Fibroblast of lung (primary cell): ENCODE measurements at regions not wholly inside any gene's neighbourhood (a gene's known extent, or its start where the extent isn't known, plus 50 kb on each side); places are given as distances from the start of the nearest gene placed in this dataset.
A peak's percentile ranks its signal among the peaks of the same experiment; 100 is the strongest.

Experiments used
- DNase-seq, 2 donors: peaks; one replicate each; pipeline versions ENCODE4 v3.0.0 to v3.0.0-alpha.2; 2010; ENCODE audit warnings: low read depth in 2 of 2
- H2AFZ ChIP-seq: 2 replicates; pipeline ENCODE4 v1.5.1; 2012; ENCODE audit warnings: low read length, control low read depth, inconsistent platforms
- H3K27ac ChIP-seq: 2 replicates; pipeline ENCODE4 v1.5.1; 2011; ENCODE audit warnings: low read length, control low read depth; ENCODE audit not compliant: insufficient read depth
- H3K27me3 ChIP-seq: 2 replicates; pipeline ENCODE4 v1.5.1; 2011; ENCODE audit warnings: mild to moderate bottlenecking, low read length; ENCODE audit not compliant: control insufficient read depth, insufficient read depth
- H3K36me3 ChIP-seq: 2 replicates; pipeline ENCODE4 v1.5.1; 2011; ENCODE audit warnings: low read length; ENCODE audit not compliant: control insufficient read depth, insufficient read depth
- H3K4me1 ChIP-seq: 2 replicates; pipeline ENCODE4 v1.5.1; 2011; ENCODE audit warnings: low read length; ENCODE audit not compliant: control insufficient read depth, insufficient read depth; ENCODE audit errors: extremely low read depth
- H3K4me2 ChIP-seq: 2 replicates; pipeline ENCODE4 v1.5.1; 2011; ENCODE audit warnings: low read length, control low read depth; ENCODE audit not compliant: insufficient read depth; ENCODE audit errors: extremely low read depth
- H3K4me3 ChIP-seq, 4 experiments: fragments of 200-600 bp in 1 of 4; sonication (generic) in 1 of 4; replicated peaks in 1 of 4; 2 replicates each; pipeline ENCODE4 v1.5.1; 2011 to 2016; ENCODE audit warnings: low read length in 4 of 4, low read depth in 3 of 4, mild to moderate bottlenecking in 3 of 4, control low read depth in 2 of 4, inconsistent platforms in 1 of 4, mixed read lengths in 1 of 4; ENCODE audit not compliant: insufficient read depth in 1 of 4; ENCODE audit errors: control extremely low read depth in 1 of 4
- H3K79me2 ChIP-seq: 2 replicates; pipeline ENCODE4 v1.5.1; 2012; ENCODE audit warnings: mild to moderate bottlenecking, low read length, inconsistent platforms; ENCODE audit not compliant: control insufficient read depth, insufficient read depth
- H3K9ac ChIP-seq: 2 replicates; pipeline ENCODE4 v1.5.1; 2011; ENCODE audit warnings: mild to moderate bottlenecking, low read length, control low read depth; ENCODE audit not compliant: insufficient read depth
- H3K9me3 ChIP-seq: 2 replicates; pipeline ENCODE4 v1.5.1; 2012; ENCODE audit warnings: low read depth, low read length; ENCODE audit not compliant: control insufficient read depth, insufficient read depth
- H4K20me1 ChIP-seq: 2 replicates; pipeline ENCODE4 v1.5.1; 2011; ENCODE audit warnings: low read length; ENCODE audit not compliant: control insufficient read depth, insufficient read depth; ENCODE audit errors: extremely low read depth
- EZH2 ChIP-seq: IDR thresholded peaks from 2 replicates; pipeline ENCODE4 v1.5.1; 2012; ENCODE audit warnings: low read length, control low read depth, mild to moderate bottlenecking; ENCODE audit errors: missing control alignments
- TF ChIP-seq, protein P1 (sequence below), 2 donors: IDR thresholded peaks in 1 of 2; conservative IDR thresholded peaks in 1 of 2; 1 replicate in 1 of 2; 2 replicates in 1 of 2; pipeline ENCODE4 v1.5.1; 2011 to 2012; ENCODE audit warnings: low read length in 2 of 2, control low read depth in 1 of 2, inconsistent platforms in 1 of 2, low read depth in 1 of 2, mild to moderate bottlenecking in 1 of 2

DNA sequence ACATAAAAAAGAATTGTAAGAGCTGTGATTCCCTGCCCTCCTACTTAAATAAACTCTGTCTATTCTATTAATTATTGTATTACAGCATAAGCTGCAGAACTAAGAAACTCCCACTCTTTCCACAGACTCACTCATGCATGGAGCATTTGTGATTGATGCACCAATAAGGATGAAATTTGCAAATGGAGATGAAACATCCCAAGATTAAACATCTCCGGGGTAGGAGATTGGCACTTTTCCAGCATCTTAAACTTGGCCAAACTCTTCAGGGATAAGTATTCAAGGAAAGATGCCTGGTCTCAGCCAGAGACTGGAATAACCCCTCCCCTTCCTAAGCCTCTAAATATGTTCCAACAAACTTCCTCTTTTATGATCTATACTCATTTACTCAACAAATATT is 472.0 kb downstream of the ACTL7B start:
- H3K27me3 ChIP-seq = no peaks in the 10 kb centered on the region
- no peak overlapping the region for H3K27ac ChIP-seq
- no peaks in the 10 kb centered on the region for H3K9me3 ChIP-seq
- peak; percentile 31 to 70 for DNase-seq
- TF ChIP-seq, protein P1, sequence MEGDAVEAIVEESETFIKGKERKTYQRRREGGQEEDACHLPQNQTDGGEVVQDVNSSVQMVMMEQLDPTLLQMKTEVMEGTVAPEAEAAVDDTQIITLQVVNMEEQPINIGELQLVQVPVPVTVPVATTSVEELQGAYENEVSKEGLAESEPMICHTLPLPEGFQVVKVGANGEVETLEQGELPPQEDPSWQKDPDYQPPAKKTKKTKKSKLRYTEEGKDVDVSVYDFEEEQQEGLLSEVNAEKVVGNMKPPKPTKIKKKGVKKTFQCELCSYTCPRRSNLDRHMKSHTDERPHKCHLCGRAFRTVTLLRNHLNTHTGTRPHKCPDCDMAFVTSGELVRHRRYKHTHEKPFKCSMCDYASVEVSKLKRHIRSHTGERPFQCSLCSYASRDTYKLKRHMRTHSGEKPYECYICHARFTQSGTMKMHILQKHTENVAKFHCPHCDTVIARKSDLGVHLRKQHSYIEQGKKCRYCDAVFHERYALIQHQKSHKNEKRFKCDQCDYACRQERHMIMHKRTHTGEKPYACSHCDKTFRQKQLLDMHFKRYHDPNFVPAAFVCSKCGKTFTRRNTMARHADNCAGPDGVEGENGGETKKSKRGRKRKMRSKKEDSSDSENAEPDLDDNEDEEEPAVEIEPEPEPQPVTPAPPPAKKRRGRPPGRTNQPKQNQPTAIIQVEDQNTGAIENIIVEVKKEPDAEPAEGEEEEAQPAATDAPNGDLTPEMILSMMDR (conservative IDR thresholded peaks at IDR 0.05 in 1 of 2, IDR thresholded peaks at IDR 0.05 in 1 of 2; ENCODE audit: low read depth in 1 of 2, low read length in 2 of 2) = no peak
- no peak for TF ChIP-seq EZH2
- H3K4me2 ChIP-seq = no peak overlapping the region
- no peaks in the 10 kb centered on the region for H3K79me2 ChIP-seq
- peaks cover 4% of the 10 kb centered on the region for H3K4me1 ChIP-seq
- no peaks in the 10 kb centered on the region for H3K36me3 ChIP-seq
- no peak overlapping the region for H2AFZ ChIP-seq
- H4K20me1 ChIP-seq = no peaks in the 10 kb centered on the region
- H3K9ac ChIP-seq = no peak overlapping the region
- H3K4me3 ChIP-seq = no peak overlapping the region

DNA sequence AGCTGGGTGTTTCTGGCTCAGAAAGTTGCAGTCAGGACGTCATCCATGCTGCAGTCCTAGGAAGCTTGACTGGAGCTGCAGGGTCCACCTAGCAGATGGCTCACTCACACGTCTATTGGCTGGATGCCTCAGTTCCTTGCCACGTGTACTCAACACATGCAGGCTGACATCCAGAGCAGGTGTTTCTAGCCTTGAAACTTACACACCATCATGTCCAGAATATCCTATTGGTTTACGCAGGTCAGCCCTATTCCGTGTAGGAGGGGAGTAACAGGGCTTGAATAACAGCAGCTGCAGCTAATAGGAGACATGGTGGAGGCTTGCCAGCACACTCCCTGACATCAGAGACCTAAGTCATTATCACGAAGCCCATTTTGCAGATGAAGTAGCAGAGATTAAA is 473.5 kb downstream of the ACTL7B start:
- peaks cover 2% of the 10 kb centered on the region for H3K4me1 ChIP-seq
- no peaks in the 10 kb centered on the region for H3K27me3 ChIP-seq
- no peaks in the 10 kb centered on the region for H3K36me3 ChIP-seq
- H3K4me3 ChIP-seq = no peak overlapping the region
- H3K9ac ChIP-seq = no peak overlapping the region
- H3K9me3 ChIP-seq = no peaks in the 10 kb centered on the region
- TF ChIP-seq, protein P1 (conservative IDR thresholded peaks at IDR 0.05 in 1 of 2, IDR thresholded peaks at IDR 0.05 in 1 of 2; ENCODE audit: low read depth in 1 of 2, low read length in 2 of 2) = no peak
- TF ChIP-seq EZH2 = no peak
- no peak for DNase-seq
- H3K27ac ChIP-seq = no peak overlapping the region
- H4K20me1 ChIP-seq = no peaks in the 10 kb centered on the region
- no peaks in the 10 kb centered on the region for H3K79me2 ChIP-seq
- H3K4me2 ChIP-seq = no peak overlapping the region
- H2AFZ ChIP-seq = no peak overlapping the region

DNA sequence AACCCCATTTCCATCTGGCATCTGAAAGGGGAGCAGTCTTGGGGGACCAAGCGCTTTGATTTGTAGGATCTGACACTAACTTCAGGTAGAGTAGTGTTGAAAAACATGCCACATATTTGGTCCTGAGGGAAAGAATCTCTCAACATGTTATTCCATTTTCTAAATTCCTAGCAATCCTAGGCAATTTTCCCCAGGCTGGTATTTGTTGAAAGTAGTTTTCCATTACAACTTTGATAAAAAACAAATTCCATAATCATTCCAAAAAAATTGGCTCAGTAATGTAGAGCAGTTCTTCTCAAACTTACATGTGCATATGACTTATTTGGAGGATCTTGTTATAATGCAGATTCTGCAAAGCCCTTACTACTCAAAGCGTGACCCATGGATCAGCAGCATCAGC is 477.9 kb downstream of the ACTL7B start:
- H3K4me1 ChIP-seq = no peaks in the 10 kb centered on the region
- H3K9me3 ChIP-seq = no peaks in the 10 kb centered on the region
- H3K27me3 ChIP-seq = no peaks in the 10 kb centered on the region
- no peak overlapping the region for H2AFZ ChIP-seq
- H3K27ac ChIP-seq = no peak overlapping the region
- no peaks in the 10 kb centered on the region for H3K79me2 ChIP-seq
- H3K9ac ChIP-seq = no peak overlapping the region
- H3K36me3 ChIP-seq = no peaks in the 10 kb centered on the region
- H3K4me3 ChIP-seq = no peak overlapping the region
- H4K20me1 ChIP-seq = no peaks in the 10 kb centered on the region
- no peak for TF ChIP-seq EZH2
- TF ChIP-seq, protein P1 (conservative IDR thresholded peaks at IDR 0.05 in 1 of 2, IDR thresholded peaks at IDR 0.05 in 1 of 2; ENCODE audit: low read depth in 1 of 2, low read length in 2 of 2) = no peak
- H3K4me2 ChIP-seq = no peak overlapping the region
- no peak for DNase-seq
